Cardiac fibroblast (primary cell): ENCODE measurements at regions not wholly inside any gene's neighbourhood (a gene's known extent, or its start where the extent isn't known, plus 50 kb on each side); places are given as distances from the start of the nearest gene placed in this dataset.
A peak's percentile ranks its signal among the peaks of the same experiment; 100 is the strongest.

Experiments used
- DNase-seq, 2 donors: peaks; one replicate each; pipeline versions ENCODE4 v3.0.0 to v3.0.0-alpha.2; 2010; ENCODE audit warnings: low read depth in 2 of 2
- H3K4me3 ChIP-seq, 2 donors: replicated peaks in 1 of 2; 1 replicate in 1 of 2; 2 replicates in 1 of 2; pipeline ENCODE4 v1.5.1; 2011; ENCODE audit warnings: low read depth in 2 of 2, low read length in 2 of 2, mild to moderate bottlenecking in 2 of 2, moderate library complexity in 1 of 2
- CTCF ChIP-seq: IDR thresholded peaks from one replicate; pipeline ENCODE4 v1.5.1; 2011; ENCODE audit warnings: low read depth, mild to moderate bottlenecking, low read length, inconsistent platforms

- no peak for TF ChIP-seq CTCF
- DNase-seq, result no peak
- no peak overlapping the region for H3K4me3 ChIP-seq
Measured at GRCh38 chr2:147231081-147231480, 613.7 kb upstream of the ACVR2A start.

GRCh38 chr2:147227313-147227712, 617.5 kb upstream of the ACVR2A start:
- no peak for TF ChIP-seq CTCF
- H3K4me3 ChIP-seq, result no peak overlapping the region
- DNase-seq, result no peak

- peak in 1 of 2 donors; percentile 3 for DNase-seq
- no peak overlapping the region for H3K4me3 ChIP-seq
Measured at GRCh38 chr2:147224070-147224469, 620.8 kb upstream of the ACVR2A start.

DNA sequence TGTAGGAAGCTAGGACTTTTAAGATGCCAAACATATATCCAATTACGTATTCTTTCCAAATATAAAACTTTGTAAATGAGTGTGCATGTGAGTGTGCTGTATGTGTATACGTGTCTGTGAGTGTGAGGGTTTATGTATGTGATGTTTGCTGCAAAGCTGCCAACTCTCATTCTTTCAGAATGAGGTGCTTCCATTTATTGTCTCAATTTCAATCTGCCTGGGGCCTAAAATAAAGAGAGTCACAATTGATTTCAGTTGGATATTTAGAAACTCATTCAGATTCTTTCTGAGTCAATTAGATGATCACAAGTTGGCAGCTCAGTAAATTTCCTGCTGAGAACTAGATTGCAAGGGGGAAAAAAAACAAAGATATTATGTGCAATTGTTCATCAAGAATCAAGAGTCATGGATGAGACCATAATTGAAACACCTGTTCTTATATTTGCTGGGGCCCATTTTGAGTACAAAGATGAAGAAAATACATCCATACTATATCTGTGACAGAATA, 621.2 kb upstream of the ACVR2A start:
- TF ChIP-seq CTCF, result no peak
- no peak overlapping the region for H3K4me3 ChIP-seq
- no peak for DNase-seq

More at GRCh38 chr2:147224070-147224469, 620.8 kb upstream of the ACVR2A start:
- no peak for TF ChIP-seq CTCF

DNA sequence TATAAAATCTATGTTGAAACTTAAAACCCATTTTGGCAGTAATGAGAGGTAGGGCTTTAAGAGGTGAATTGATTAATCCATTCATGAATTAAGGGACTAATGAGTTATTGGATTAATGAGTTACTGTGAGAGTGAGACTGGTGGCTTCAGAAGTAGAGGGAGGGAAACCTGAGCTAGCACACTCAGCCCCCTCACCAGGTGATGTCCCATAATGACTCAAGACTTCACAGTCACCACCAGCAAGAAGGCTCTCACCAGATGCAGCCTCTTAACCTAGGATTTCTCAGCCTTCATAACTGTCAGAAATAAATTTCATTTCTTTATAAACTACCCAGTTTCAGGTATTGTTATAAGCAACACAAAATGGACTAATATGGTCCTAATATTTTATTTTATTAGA, 621.7 kb upstream of the ACVR2A start:
- no peak overlapping the region for H3K4me3 ChIP-seq
- no peak for DNase-seq
- no peak for TF ChIP-seq CTCF

GRCh38 chr2:147222506-147222905, 622.3 kb upstream of the ACVR2A start:
- no peak for DNase-seq
- no peak overlapping the region for H3K4me3 ChIP-seq
- no peak for TF ChIP-seq CTCF

DNA sequence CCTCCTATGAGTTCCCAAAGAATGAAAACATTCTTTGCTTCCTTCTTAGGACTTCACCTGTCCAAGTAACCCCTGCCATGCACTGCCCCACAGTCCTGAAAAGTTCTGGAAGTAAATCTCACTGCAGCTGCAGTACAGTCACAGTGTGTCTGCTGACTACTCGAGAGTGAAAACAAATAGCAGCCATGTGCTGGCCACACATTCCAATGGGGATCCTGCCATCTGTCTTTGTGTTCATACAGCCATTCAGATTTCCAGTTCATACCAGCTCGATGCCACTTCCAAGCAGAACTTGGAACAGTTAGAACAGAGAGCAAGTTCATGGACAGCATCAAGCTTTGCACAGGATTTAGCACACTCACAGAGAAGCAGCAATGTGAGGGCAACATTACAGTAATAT, 629.9 kb upstream of the ACVR2A start:
- no peak for TF ChIP-seq CTCF
- no peak overlapping the region for H3K4me3 ChIP-seq
- DNase-seq, result peak in 1 of 2 donors; percentile 1
